Adrenal gland (tissue), 5 donors: ENCODE measurements at regions not wholly inside any gene's neighbourhood (a gene's known extent, or its start where the extent isn't known, plus 50 kb on each side); places are given as distances from the start of the nearest gene placed in this dataset.

Experiments
- POLR2A ChIP-seq, 2 donors: fragments of 450-650 bp; IDR thresholded peaks; one replicate each; pipeline ENCODE4 v1.6.1; 2017; ENCODE audit warnings: antibody characterized with exemption in 2 of 2, mild to moderate bottlenecking in 2 of 2, moderate library complexity in 1 of 2
- TF ChIP-seq, protein P1 (sequence below), 6 experiments: fragments of 450-650 bp in 4 of 6; fragments of 200-600 bp in 2 of 6; sonication (generic) in 1 of 6; IDR thresholded peaks; 1 replicate in 5 of 6; 2 replicates in 1 of 6; pipeline versions ENCODE4 v1.5.1 to v1.8.0; 2016 to 2021; ENCODE audit warnings: antibody characterized with exemption in 6 of 6, mild to moderate bottlenecking in 2 of 6, moderate library complexity in 1 of 6
- donor health status: DM: no; HTN: no; CAD: no.

- TF ChIP-seq POLR2A (IDR thresholded peaks at IDR 0.05): no peak
- TF ChIP-seq, protein P1, sequence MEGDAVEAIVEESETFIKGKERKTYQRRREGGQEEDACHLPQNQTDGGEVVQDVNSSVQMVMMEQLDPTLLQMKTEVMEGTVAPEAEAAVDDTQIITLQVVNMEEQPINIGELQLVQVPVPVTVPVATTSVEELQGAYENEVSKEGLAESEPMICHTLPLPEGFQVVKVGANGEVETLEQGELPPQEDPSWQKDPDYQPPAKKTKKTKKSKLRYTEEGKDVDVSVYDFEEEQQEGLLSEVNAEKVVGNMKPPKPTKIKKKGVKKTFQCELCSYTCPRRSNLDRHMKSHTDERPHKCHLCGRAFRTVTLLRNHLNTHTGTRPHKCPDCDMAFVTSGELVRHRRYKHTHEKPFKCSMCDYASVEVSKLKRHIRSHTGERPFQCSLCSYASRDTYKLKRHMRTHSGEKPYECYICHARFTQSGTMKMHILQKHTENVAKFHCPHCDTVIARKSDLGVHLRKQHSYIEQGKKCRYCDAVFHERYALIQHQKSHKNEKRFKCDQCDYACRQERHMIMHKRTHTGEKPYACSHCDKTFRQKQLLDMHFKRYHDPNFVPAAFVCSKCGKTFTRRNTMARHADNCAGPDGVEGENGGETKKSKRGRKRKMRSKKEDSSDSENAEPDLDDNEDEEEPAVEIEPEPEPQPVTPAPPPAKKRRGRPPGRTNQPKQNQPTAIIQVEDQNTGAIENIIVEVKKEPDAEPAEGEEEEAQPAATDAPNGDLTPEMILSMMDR (IDR thresholded peaks at IDR 0.05): no peak
Measured at GRCh38 chr1:233523047-233523446, 90.9 kb upstream of the KCNK1 start.
